Caco-2 (cell line): ENCODE measurements at regions not wholly inside any gene's neighbourhood (a gene's known extent, or its start where the extent isn't known, plus 50 kb on each side); places are given as distances from the start of the nearest gene placed in this dataset.

ENCODE experiments used
- BruUV-seq: library from RNA; stranded (reverse); fragments of 400-500 nt; replicated peaks from 2 replicates; lab custom pipeline; 2021; lab: Mats Ljungman, UMichigan
- CTCF ChIA-PET: fragments of 300-600 bp; sonication (Branson Sonifier 250); formaldehyde crosslinking; loops from one replicate; lab custom pipeline; 2022; ENCODE audit warnings: antibody characterized with exemption; lab: Charles Lee
- POLR2A ChIA-PET: fragments of 300-600 bp; sonication (Branson Sonifier 250); formaldehyde crosslinking; loops from one replicate; lab custom pipeline; 2022; ENCODE audit warnings: antibody characterized with exemption; lab: Charles Lee
- DNase-seq, 2 experiments: peaks; one replicate each; pipeline versions ENCODE4 v3.0.0 to v3.0.0-alpha.2; 2020 to 2022
- H3K27me3 ChIP-seq: replicated peaks from 2 replicates; pipeline ENCODE4 v1.6.0; 2011; ENCODE audit warnings: low read length; ENCODE audit not compliant: control insufficient read depth, insufficient read depth
- H3K36me3 ChIP-seq: 2 replicates; pipeline ENCODE4 v1.5.1; 2011; ENCODE audit warnings: low read length; ENCODE audit not compliant: control insufficient read depth, insufficient read depth
- H3K4me1 ChIP-seq: fragments of 250-450 bp; sonication (Bioruptor Pico); 2 replicates; pipeline ENCODE4 v1.5.1; 2020; ENCODE audit warnings: mild to moderate bottlenecking
- H3K4me3 ChIP-seq: 2 replicates; pipeline ENCODE4 v1.5.1; 2011; ENCODE audit warnings: low read depth, mild to moderate bottlenecking, control low read depth, low read length
- H3K9me3 ChIP-seq: fragments of 250-450 bp; sonication (Bioruptor Pico); 2 replicates; pipeline ENCODE4 v1.5.1; 2020; ENCODE audit warnings: mild to moderate bottlenecking, moderate library complexity
- H3K27ac Mint-ChIP-seq: one replicate; pipeline ENCODE4 v1.8.0; 2022; ENCODE audit warnings: mixed read lengths; ENCODE audit not compliant: unreplicated experiment
- H3K27me3 Mint-ChIP-seq: one replicate; pipeline ENCODE4 v1.8.0; 2022; ENCODE audit warnings: mixed read lengths; ENCODE audit not compliant: insufficient read depth, unreplicated experiment
- H3K36me3 Mint-ChIP-seq: one replicate; pipeline ENCODE4 v1.8.0; 2022; ENCODE audit warnings: mild to moderate bottlenecking, mixed read lengths; ENCODE audit not compliant: insufficient read depth, unreplicated experiment
- H3K4me1 Mint-ChIP-seq: one replicate; pipeline ENCODE4 v1.8.0; 2022; ENCODE audit warnings: low read depth, mixed read lengths; ENCODE audit not compliant: unreplicated experiment
- H3K4me3 Mint-ChIP-seq: one replicate; pipeline ENCODE4 v1.8.0; 2022; ENCODE audit warnings: mild to moderate bottlenecking, moderate library complexity, mixed read lengths; ENCODE audit not compliant: unreplicated experiment
- H3K9me3 Mint-ChIP-seq: one replicate; pipeline ENCODE4 v1.8.0; 2022; ENCODE audit warnings: mixed read lengths; ENCODE audit not compliant: unreplicated experiment
- intact Hi-C: fragments of 100-400 bp; cut with micrococcal nuclease; formaldehyde crosslinking; loops from one replicate; pipeline ENCODE4 v1.10.0; 2022; ENCODE audit not compliant: unreplicated experiment
- TF ChIP-seq, protein P1 (sequence below), 2 experiments: fragments of 200-600 bp in 1 of 2; IDR thresholded peaks; 1 replicate in 1 of 2; 2 replicates in 1 of 2; pipeline versions ENCODE4 v1.5.1 to v1.8.0; 2011 to 2022; ENCODE audit warnings: antibody characterized with exemption in 1 of 2, control low read depth in 1 of 2, inconsistent platforms in 1 of 2, low read depth in 1 of 2, low read length in 1 of 2, mild to moderate bottlenecking in 1 of 2, moderate library complexity in 1 of 2; ENCODE audit not compliant: insufficient read depth in 1 of 2, severe bottlenecking in 1 of 2, unreplicated experiment in 1 of 2

DNA sequence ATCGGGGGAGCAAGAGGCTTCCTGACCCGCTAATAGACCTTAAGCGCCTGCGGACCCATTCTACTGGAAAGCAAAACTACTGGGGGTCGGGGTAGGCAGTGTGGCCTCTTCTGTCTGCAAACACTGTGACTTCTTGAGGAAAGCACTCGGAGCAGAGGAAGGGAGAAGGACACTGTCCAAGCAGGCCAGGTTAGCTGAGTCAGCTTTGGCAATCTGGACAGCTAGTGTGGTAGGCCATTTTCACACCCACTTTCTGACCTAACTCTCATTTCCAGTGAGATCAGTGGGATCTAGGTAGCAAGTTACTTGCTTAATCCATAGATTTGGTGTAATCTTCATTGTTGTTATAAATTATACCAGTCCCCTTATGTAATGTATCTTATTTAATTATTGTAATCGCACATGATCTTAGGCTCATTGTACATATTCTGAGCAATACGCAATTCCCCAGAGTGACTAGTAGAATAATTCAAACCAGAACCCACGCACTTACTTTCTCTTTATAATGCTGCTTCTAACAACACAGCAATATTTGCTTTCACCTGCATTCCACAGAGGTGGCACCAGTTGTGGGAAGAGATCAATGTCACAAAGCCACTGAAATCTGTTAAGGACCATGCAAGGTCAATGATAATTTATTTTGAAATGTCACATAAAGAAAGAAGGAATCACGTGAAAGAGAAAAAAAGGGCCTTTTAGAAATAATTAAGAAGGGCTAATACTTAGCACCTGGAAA lies 82.9 kb downstream of the NREP start:
- Mint-ChIP-seq H3K27ac (no peak overlapping the region), H3K36me3 (no peaks in the 10 kb centered on the region), H3K4me3 (no peak overlapping the region), H3K27me3 (peaks cover 11% of the 10 kb centered on the region), H3K4me1 (no peaks in the 10 kb centered on the region), H3K9me3 (no peaks in the 10 kb centered on the region)
- ChIA-PET POLR2A (no interaction called here), CTCF (no interaction called here)
- no peak for DNase-seq
- no peaks in the 10 kb centered on the region for H3K9me3 ChIP-seq
- no peak overlapping the region for H3K4me3 ChIP-seq
- H3K4me1 ChIP-seq: no peaks in the 10 kb centered on the region
- H3K36me3 ChIP-seq: no peaks in the 10 kb centered on the region
- TF ChIP-seq, protein P1, sequence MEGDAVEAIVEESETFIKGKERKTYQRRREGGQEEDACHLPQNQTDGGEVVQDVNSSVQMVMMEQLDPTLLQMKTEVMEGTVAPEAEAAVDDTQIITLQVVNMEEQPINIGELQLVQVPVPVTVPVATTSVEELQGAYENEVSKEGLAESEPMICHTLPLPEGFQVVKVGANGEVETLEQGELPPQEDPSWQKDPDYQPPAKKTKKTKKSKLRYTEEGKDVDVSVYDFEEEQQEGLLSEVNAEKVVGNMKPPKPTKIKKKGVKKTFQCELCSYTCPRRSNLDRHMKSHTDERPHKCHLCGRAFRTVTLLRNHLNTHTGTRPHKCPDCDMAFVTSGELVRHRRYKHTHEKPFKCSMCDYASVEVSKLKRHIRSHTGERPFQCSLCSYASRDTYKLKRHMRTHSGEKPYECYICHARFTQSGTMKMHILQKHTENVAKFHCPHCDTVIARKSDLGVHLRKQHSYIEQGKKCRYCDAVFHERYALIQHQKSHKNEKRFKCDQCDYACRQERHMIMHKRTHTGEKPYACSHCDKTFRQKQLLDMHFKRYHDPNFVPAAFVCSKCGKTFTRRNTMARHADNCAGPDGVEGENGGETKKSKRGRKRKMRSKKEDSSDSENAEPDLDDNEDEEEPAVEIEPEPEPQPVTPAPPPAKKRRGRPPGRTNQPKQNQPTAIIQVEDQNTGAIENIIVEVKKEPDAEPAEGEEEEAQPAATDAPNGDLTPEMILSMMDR (IDR thresholded peaks at IDR 0.05; ENCODE audit: insufficient read depth in 1 of 2, low read depth in 1 of 2, low read length in 1 of 2, severe bottlenecking in 1 of 2, unreplicated experiment in 1 of 2): no peak
- no peaks in the 10 kb centered on the region; the same call in 1 of the 2 replicates for H3K27me3 ChIP-seq
- intact Hi-C loops: no loop called here
- BruUV-seq: no TSS peak

DNA sequence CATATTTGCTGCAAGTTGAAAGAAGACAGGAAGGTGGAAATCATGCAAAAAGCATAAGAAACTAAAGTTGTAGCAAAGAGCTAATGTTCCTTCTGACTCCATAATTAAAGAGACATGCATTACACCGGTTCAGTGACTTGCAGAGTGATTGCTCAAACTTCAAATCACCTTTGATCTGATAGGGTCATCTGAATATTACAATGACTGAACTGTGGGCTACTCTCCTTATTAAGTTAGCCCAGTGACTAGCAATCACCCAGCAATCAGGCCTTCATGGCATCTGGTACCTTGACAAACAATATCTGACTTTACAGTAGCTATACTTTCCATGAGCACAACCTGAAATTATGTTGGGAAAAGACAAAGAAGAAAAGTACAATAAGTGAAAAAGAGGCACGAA lies 84.9 kb downstream of the NREP start:
- H3K9me3 Mint-ChIP-seq: no peaks in the 10 kb centered on the region
- no TSS peak for BruUV-seq
- intact Hi-C loops: no loop called here
- TF ChIP-seq, protein P1 (IDR thresholded peaks at IDR 0.05; ENCODE audit: insufficient read depth in 1 of 2, low read depth in 1 of 2, low read length in 1 of 2, severe bottlenecking in 1 of 2, unreplicated experiment in 1 of 2): no peak
- Histone ChIP-seq H3K4me1 (no peaks in the 10 kb centered on the region), H3K36me3 (no peaks in the 10 kb centered on the region), H3K9me3 (no peaks in the 10 kb centered on the region), H3K4me3 (no peak overlapping the region), H3K27me3 (no peaks in the 10 kb centered on the region)
- CTCF ChIA-PET: no interaction called here
- H3K4me3 Mint-ChIP-seq: no peak overlapping the region
- POLR2A ChIA-PET: no interaction called here
- no peak overlapping the region for H3K27ac Mint-ChIP-seq
- H3K4me1 Mint-ChIP-seq: no peaks in the 10 kb centered on the region
- no peaks in the 10 kb centered on the region for H3K36me3 Mint-ChIP-seq
- peaks cover 13% of the 10 kb centered on the region for H3K27me3 Mint-ChIP-seq
- no peak for DNase-seq

DNA sequence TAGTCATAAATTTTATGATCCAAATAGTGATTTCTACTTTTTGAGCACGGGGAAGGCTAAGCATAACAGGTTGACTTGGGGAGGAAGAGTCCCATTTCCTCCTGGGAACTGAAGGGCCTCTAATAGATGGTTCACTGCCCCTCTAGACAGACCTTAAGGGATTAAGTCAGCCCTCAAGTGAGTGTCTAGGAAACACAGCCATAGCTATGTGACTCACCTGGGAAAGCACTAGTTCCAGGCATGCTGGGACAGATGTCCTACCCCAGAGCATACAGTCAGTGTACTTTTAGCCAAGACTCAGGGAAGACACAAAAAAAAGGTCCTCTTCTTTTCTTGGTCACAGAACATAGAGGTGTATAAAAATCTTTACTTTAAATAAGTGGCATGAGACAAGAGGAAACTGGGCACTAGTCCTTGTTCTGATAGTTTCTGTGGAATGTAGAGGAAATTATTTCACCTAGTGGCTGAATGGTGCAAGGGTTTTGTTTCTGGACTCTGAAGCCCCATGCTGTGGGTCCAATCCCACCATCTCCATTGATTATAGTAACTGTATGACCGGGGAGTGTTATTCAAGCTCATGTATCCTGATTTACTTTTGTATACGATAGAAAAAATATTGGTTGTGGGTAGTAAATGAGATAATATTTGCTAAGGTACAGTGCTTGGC lies 86.0 kb downstream of the NREP start:
- TF ChIP-seq, protein P1 (IDR thresholded peaks at IDR 0.05; ENCODE audit: insufficient read depth in 1 of 2, low read depth in 1 of 2, low read length in 1 of 2, severe bottlenecking in 1 of 2, unreplicated experiment in 1 of 2): no peak
- Mint-ChIP-seq H3K27ac (no peak overlapping the region), H3K36me3 (no peaks in the 10 kb centered on the region), H3K27me3 (peaks cover 14% of the 10 kb centered on the region), H3K4me1 (no peaks in the 10 kb centered on the region), H3K4me3 (no peak overlapping the region), H3K9me3 (no peaks in the 10 kb centered on the region)
- no peaks in the 10 kb centered on the region for H3K27me3 ChIP-seq
- no TSS peak for BruUV-seq
- no peak for DNase-seq
- POLR2A ChIA-PET: no interaction called here
- intact Hi-C loops: no loop called here
- H3K4me3 ChIP-seq: no peak overlapping the region
- no peaks in the 10 kb centered on the region for H3K9me3 ChIP-seq
- H3K36me3 ChIP-seq: no peaks in the 10 kb centered on the region
- CTCF ChIA-PET: no interaction called here
- no peaks in the 10 kb centered on the region for H3K4me1 ChIP-seq
